Activated CD4-positive, alpha-beta T cell treated with anti-CD3 and anti-CD28 coated beads, Interleukin-2, Interleukin-6, amounts not matched to agents 100 ng/mL and 50 ng/mL, durations not matched to agents 16 hours and 8 hours (primary cell): ENCODE measurements at regions not wholly inside any gene's neighbourhood (a gene's known extent, or its start where the extent isn't known, plus 50 kb on each side); places are given as distances from the start of the nearest gene placed in this dataset.

Source experiments
- DNase-seq: peaks from one replicate; pipeline ENCODE4 v3.0.0-alpha.2; 2020

DNA sequence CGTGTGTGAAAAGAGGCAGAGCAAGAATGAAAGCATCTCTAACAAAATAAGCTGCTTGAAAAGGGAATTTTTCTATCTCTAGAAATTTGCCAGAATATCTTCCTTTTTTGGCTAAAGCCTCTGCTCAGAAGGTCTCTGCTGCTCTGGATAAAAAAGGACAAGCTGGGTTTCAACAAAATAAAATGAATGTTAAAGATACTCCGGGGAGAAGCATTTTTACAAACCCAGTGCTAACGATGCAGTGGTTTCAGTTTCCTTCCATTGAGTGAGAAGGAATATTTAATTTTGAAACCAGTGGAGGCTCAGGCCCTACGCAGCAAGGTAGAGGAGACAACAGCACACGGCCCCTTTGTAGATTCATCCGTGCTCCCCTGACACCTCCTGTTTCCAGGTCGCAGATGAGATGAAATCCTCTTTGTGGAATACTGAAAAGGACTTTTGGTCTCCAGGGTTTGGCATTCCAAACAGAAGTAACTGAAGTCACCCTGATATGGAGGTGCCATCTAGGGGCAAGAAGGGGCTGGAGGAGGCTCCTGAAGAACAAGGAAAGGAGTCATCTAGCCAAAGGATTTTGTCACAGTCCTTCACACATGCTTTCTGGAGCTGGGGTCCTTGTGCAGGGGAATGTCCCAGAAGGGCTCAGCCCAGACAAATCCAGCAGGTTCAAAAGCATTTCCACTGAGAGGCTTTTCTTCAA, 65.7 kb upstream of the SYT6 start:
- DNase-seq = no peak

DNA sequence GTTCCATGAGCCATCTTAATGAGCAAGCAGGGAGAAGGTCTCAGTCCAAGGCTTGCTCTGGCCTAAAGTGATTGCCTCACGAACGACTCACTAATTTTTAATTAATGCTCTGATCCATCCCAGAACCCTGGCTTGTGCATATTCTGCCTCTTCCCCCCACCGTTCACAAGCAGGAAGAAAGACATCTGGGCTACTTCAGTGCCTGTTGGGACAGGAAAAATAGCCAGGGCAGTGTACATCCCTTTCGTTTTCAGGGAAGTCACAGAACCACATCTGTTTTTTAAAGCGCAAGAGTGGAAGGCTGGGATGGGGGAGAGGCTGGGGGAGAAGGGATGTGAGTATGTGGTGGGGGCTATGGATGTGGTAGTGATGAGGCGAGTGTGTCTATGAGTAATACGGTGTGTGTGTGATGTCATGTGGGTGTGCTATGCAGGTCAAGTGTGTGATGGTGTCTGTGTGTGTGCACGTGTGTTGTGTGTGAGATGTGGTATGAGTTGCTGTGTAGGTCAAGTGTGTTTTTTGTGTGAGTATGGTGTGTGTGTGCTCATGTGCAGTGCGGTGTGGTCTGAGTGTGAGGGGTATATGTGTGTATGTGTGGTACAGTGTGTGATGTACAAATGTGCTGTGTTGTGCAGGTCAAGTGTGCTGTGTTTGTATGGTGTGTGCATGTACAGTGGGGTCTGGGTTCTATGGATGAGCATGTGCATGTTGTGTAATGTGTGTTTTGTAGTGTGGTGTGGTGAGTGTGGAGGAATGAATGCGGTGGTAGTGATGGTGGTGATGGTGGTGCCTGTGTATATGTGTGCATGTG, 64.9 kb upstream of the SYT6 start:
- no peak for DNase-seq

DNA sequence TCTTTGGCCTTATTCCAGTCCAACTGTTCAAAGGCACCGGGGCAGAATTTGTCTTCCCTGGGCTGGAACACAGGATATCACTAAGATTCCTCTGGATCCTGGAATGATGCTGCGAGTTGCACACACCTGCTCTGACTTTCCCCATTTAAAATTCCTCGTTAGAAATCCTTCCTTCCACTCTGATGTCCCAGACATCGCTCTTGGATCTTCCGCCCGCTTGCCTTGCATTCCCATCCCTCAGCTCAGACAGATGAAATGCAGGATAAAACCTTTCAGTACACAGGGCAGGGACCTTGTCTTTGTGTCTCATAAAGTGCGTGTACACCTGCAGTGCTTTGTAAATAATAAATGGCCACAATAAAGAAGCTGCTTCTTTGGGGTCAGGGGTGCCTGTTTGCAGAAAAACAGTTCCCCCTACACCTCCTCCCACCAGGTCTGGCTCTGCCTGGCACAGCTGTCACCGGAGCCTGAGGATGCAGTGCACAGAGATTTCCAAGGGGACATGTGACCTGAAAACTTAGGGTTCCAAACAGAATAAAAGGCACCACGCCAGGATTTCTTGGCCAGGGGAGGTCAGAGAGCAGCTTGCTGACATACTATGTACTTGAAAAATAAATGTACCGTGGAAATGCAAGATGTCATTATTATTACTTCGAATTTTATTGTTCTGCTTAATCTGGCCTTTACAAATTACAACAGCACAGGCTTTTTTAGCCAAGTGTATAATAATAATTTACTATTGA, 62.9 kb upstream of the SYT6 start:
- no peak for DNase-seq

DNA sequence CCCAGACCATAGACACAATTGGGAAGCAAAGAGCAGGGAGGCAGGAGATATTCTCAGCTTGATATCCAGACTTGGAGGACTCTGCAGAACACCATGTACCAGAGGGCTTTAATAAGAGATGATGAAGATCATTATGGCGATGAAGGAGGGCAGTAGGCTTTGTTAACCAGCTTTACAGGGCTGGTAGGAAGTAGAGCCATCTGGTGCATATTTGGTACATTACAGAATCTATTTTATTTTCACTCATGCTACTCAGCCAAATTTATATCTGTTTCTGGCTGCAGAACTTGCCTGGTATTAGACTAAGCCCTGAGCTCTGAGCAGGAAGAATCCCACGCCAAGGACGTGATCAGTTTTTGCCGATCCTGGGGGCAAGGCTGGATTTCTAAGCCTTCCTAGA, 61.8 kb upstream of the SYT6 start:
- DNase-seq = no peak

DNA sequence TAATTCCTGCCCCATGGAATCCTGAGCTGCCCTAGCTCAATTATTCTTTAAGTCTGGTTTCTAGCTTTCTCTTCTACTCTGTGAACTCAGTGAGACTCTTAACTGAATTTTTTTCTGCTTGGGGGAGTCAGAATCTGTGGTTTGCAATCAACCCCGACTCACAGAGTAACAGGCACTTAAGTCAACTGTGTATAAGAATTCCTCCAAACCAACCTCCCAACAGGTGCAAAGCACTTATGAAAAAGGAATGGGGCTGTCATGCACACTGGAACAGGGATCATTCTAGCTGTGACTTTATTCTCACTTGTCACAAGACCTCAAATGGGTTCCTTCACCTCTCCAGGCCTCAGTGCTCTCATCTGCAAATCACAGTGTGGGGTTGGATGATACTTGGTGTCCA, 60.3 kb upstream of the SYT6 start:
- no peak for DNase-seq

DNA sequence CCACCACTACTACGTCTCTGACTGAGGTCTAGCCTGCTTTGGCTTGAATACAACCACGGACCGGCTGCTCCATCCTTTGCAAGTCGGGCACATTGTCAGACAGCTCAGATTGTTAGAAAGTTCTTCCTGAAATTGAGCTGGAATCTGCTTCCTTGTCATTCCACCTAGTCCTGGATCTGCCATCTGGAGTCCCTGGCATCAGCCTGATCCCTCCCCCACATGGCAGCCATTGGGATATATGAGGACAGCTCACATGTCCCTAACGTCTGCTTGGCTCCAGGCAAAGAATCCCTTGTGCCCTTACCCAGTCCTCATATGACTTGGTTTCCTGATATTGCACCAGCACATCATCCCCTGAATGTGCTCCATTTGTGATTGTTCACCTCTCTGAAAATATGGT, 56.3 kb upstream of the SYT6 start:
- no peak for DNase-seq

DNA sequence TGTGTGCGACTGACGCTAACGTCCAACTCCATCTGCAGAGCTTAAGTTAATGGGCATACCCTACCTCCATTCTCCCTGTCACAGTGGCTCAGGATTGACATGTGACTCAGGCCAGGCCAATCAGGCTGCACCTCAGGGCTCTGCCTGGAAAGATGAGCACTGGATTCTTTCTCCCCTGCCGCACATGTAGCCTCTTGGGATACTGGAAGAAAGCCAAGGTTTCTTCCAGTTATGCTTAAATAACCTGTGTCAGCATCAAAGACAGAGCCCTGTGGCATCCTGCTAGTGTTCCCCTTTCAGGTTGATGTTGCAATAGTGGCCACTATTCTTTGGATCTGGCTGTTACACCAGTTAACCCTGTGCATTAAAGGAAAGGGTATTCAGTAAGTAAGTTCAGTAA, 55.0 kb upstream of the SYT6 start:
- no peak for DNase-seq

DNA sequence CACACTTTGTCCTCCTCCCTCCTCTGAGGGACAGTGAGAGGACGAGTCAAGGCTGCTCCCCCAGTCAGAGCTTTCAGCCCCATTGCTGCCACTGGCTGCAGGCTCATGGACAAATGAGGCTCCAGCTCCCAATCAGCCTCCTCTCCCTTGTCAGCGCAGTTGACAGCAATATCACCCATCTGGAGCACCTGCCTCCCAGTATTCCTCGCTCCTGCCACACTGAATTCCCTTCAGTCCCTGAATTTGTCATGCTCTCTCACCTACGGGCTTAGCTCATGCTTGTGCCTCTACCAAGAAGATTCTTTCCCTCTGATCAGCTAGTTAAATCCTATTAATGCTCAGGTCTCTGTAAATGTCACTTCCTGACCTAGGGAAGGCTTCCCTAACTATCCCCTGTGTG, 54.4 kb upstream of the SYT6 start:
- DNase-seq = no peak

DNA sequence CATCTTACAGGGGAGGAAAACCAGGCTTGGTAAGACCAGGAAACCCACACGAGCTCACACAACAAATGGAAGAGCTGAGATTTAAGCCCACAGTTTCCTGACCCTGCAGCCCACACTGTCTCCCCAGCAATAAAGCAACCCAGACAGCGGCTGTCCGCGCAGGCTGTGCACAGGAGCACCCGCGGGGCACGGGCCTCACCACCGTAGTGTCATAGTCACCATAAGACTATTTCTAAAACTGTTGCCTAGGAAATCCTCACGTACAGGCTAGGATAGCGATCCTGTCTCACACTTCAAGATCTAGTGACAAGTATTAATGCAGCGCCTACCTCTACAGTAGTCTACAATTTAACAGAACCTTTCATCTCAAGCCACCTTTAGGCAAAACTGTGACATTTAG, 54.0 kb upstream of the SYT6 start:
- DNase-seq = no peak

DNA sequence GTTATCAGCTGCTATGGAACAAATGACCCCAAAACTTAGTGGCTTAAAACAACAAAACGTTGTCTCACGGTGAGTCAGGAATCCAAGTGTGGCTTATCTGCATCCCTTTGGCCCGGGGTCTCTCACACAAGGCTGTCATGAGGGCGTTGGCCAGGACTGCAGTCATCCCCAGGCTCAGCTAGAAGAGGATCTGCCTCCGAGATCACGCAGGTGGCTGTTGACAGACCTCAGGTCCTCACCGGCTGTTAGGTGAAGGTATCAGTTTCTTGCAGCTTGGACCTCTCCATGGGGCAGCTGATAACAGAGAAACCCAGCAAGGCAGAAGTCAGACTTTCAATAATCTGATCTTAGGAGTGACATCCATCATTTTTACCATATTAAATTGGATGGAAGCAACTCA, 52.7 kb upstream of the SYT6 start:
- no peak for DNase-seq

DNA sequence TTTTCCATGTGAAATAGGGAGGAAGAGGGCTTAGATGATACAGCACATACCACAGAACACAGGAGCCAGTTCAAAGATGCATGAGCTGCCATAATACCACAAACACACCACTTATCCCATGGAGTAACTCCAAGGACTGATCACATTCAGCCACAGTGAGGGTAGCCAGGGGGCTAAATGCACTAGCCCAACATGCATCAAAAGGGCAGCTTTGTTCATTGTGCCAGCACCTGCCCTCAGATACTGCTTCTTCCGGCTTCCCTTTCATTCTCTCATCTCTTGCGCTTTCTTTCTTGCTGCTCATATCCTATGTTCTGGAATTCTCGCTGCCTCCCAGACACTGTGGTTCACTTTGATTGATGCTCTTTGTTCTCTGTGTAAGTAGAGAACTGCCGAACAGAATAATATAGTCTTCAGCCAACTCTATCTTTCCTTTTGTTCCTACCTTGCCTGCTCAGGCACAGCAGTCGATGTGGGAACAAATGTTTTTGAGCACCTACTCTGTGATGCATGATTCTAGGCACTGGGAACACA, 50.0 kb upstream of the SYT6 start:
- no peak for DNase-seq
